ENCODE measurements at regions not wholly inside any gene's neighbourhood (a gene's known extent, or its start where the extent isn't known, plus 50 kb on each side); places are given as distances from the start of the nearest gene placed in this dataset.

DNA sequence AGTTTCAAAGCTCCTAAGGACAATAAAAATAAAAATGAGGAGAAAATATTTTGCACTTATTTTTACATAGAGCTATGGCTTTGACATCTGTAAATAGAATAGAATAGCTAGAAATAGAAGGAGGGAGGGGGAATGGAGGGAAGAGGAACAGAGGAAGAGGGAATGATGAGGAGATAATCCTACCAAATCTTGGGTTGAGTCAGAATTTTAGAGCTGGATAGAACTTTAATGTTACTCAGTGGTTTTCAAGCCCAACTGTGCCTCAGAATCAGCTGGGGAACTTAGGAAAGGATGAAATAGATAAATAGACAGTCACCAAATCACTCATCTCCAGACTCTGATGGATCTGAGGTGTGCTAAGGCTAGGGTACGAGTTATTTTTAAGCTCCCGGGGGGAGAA, 190.3 kb upstream of the FREM1 start:
- no peak for DNase-seq (ENCODE audit: extremely low spot score, unreplicated experiment)
- Mint-ChIP-seq H3K27me3 (ENCODE audit: unreplicated experiment) (peaks cover 48% of the 10 kb centered on the region), H3K27ac (ENCODE audit: unreplicated experiment) (no peak overlapping the region), H3K9me3 (ENCODE audit: unreplicated experiment) (no peaks in the 10 kb centered on the region), H3K4me3 (ENCODE audit: unreplicated experiment) (no peak overlapping the region), H3K4me1 (ENCODE audit: unreplicated experiment) (no peaks in the 10 kb centered on the region), H3K36me3 (ENCODE audit: unreplicated experiment) (no peaks in the 10 kb centered on the region)
- TF ChIP-seq, protein P1, sequence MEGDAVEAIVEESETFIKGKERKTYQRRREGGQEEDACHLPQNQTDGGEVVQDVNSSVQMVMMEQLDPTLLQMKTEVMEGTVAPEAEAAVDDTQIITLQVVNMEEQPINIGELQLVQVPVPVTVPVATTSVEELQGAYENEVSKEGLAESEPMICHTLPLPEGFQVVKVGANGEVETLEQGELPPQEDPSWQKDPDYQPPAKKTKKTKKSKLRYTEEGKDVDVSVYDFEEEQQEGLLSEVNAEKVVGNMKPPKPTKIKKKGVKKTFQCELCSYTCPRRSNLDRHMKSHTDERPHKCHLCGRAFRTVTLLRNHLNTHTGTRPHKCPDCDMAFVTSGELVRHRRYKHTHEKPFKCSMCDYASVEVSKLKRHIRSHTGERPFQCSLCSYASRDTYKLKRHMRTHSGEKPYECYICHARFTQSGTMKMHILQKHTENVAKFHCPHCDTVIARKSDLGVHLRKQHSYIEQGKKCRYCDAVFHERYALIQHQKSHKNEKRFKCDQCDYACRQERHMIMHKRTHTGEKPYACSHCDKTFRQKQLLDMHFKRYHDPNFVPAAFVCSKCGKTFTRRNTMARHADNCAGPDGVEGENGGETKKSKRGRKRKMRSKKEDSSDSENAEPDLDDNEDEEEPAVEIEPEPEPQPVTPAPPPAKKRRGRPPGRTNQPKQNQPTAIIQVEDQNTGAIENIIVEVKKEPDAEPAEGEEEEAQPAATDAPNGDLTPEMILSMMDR (IDR thresholded peaks at IDR 0.05): no peak

DNA sequence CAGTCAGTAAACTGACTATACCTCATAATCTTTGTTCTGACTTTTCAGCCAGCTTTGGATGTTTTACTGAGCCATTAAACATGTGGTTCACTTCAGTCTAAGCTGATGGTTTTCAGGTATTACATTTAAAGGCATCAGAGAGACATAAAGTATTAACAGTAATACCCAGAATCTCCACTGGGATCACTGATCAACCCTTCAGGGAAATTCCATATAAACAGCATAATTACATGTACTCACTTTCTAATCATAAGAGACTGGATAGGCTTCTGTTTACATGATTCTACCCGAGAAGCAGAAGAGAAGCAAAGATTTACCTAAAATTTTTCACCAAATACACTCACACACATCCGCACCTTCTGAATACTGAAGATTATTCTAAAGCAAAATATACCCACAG, 186.7 kb upstream of the FREM1 start:
- Mint-ChIP-seq H3K27me3 (ENCODE audit: unreplicated experiment) (peaks cover 43% of the 10 kb centered on the region), H3K4me3 (ENCODE audit: unreplicated experiment) (no peak overlapping the region), H3K4me1 (ENCODE audit: unreplicated experiment) (no peaks in the 10 kb centered on the region), H3K36me3 (ENCODE audit: unreplicated experiment) (no peaks in the 10 kb centered on the region), H3K9me3 (ENCODE audit: unreplicated experiment) (peaks cover 4% of the 10 kb centered on the region), H3K27ac (ENCODE audit: unreplicated experiment) (no peak overlapping the region)
- no peak for DNase-seq (ENCODE audit: extremely low spot score, unreplicated experiment)
- TF ChIP-seq, protein P1 (IDR thresholded peaks at IDR 0.05): no peak

- Mint-ChIP-seq H3K4me3 (ENCODE audit: unreplicated experiment) (no peak overlapping the region), H3K9me3 (ENCODE audit: unreplicated experiment) (no peaks in the 10 kb centered on the region), H3K4me1 (ENCODE audit: unreplicated experiment) (peaks cover 2% of the 10 kb centered on the region), H3K27ac (ENCODE audit: unreplicated experiment) (no peak overlapping the region), H3K36me3 (ENCODE audit: unreplicated experiment) (no peaks in the 10 kb centered on the region), H3K27me3 (ENCODE audit: unreplicated experiment) (peaks cover 13% of the 10 kb centered on the region)
- TF ChIP-seq, protein P1 (IDR thresholded peaks at IDR 0.05): no peak
- DNase-seq (ENCODE audit: extremely low spot score, unreplicated experiment): no peak
These were observed 176.6 kb upstream of the FREM1 start for GRCh38 chr9:15086778-15087324.

DNA sequence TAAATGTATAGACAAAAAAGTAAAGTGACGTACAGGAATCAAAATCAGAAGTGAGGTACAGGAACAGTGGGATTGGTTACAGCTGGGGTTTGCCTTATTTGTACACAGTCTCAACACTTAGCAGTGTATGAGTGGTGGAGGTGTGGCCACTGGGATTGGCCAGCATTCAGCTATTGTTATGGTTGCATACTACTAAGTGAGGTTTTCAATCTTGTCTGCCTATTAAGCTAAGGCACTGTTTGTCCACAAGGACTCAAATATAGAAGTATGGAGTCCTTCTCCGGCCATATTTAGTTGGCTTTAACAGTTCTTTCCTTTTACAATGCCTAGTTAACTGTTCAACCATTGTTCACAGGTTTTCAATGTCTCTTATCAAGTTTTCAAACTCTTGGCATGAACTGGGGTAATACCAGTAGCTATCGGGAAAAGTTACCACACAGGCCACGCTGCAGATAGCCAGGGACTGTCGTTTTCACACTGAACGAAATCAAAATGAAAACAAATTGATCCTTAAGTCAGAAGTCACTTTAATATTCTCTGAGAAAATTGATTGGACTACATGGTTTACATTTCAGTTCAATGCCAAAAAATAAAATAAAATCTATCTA, 176.0 kb upstream of the FREM1 start:
- no peaks in the 10 kb centered on the region for H3K36me3 Mint-ChIP-seq (ENCODE audit: unreplicated experiment)
- H3K27ac Mint-ChIP-seq (ENCODE audit: unreplicated experiment): no peak overlapping the region
- no peaks in the 10 kb centered on the region for H3K9me3 Mint-ChIP-seq (ENCODE audit: unreplicated experiment)
- no peak for DNase-seq (ENCODE audit: extremely low spot score, unreplicated experiment)
- H3K4me3 Mint-ChIP-seq (ENCODE audit: unreplicated experiment): no peak overlapping the region
- TF ChIP-seq, protein P1 (IDR thresholded peaks at IDR 0.05): no peak
- H3K27me3 Mint-ChIP-seq (ENCODE audit: unreplicated experiment): peaks cover 13% of the 10 kb centered on the region
- peaks cover 2% of the 10 kb centered on the region for H3K4me1 Mint-ChIP-seq (ENCODE audit: unreplicated experiment)

- no peaks in the 10 kb centered on the region for H3K9me3 Mint-ChIP-seq (ENCODE audit: unreplicated experiment)
- TF ChIP-seq, protein P1 (IDR thresholded peaks at IDR 0.05): no peak
- H3K36me3 Mint-ChIP-seq (ENCODE audit: unreplicated experiment): no peaks in the 10 kb centered on the region
- H3K4me1 Mint-ChIP-seq (ENCODE audit: unreplicated experiment): no peaks in the 10 kb centered on the region
- peaks cover 18% of the 10 kb centered on the region for H3K27me3 Mint-ChIP-seq (ENCODE audit: unreplicated experiment)
- H3K27ac Mint-ChIP-seq (ENCODE audit: unreplicated experiment): no peak overlapping the region
- DNase-seq (ENCODE audit: extremely low spot score, unreplicated experiment): no peak
- no peak overlapping the region for H3K4me3 Mint-ChIP-seq (ENCODE audit: unreplicated experiment)
These were observed 171.0 kb upstream of the FREM1 start for GRCh38 chr9:15081021-15081753.
